ENCODE measurements at regions not wholly inside any gene's neighbourhood (a gene's known extent, or its start where the extent isn't known, plus 50 kb on each side); places are given as distances from the start of the nearest gene placed in this dataset.

- no peak for DNase-seq
- intact Hi-C loops (cut with DNase I): no loop called here
- ATAC-seq: no peak
These were observed 156.0 kb downstream of the KATNAL1 start for GRCh38 chr13:30151388-30151787.

DNA sequence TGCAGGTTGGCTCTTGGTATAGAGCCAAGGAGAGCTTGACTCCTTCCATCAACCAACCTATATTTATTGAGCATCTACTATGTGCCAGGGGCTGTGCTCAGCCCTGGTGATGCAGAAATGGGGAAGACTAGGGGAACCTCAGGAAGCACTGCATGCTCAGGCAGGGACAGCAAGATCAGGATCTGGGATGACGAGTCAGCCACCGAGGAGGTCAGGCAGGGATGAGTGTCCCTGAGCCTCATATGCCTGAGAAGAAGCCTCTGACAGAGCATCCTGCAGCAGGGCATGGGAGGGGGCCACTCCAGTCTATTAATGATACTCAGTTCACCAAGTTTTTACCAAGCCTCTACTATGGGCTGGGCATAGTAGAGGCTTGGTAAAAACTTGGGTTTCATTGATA is 158.1 kb downstream of the KATNAL1 start:
- DNase-seq (no peak), ATAC-seq (no peak)
- intact Hi-C loops (cut with DNase I): no loop called here

GRCh38 chr13:30148786-30149185 is 158.6 kb downstream of the KATNAL1 start:
- no peak for DNase-seq
- ATAC-seq: peak; percentile 14 to 45
- intact Hi-C loops (cut with DNase I): no loop called here

- DNase-seq (no peak), ATAC-seq (peak; percentile 68 to 70)
- intact Hi-C loops (cut with DNase I): no loop called here
These were observed 159.1 kb downstream of the KATNAL1 start for GRCh38 chr13:30148171-30148754.

DNA sequence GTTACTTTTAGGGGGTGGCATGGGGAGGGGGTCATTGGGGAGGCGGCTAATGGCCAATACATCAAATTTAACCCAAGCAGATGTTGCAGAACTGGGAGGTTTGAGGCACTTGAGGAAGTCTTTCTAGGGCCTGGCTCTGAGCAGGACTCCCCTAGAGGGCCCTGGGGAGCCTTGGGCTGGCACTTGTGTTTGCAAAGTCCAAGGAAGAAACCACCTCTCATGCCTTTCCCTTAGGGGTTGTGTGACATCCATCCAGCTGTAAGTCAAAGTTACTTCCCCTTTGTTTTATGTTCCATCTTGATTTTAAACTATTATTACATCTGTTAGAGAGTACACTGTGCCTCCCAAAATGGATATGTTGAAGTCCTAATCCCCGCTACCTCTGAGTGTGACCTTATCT is 159.9 kb downstream of the KATNAL1 start:
- no peak for DNase-seq
- intact Hi-C loops (cut with DNase I): no loop called here
- no peak for ATAC-seq

DNA sequence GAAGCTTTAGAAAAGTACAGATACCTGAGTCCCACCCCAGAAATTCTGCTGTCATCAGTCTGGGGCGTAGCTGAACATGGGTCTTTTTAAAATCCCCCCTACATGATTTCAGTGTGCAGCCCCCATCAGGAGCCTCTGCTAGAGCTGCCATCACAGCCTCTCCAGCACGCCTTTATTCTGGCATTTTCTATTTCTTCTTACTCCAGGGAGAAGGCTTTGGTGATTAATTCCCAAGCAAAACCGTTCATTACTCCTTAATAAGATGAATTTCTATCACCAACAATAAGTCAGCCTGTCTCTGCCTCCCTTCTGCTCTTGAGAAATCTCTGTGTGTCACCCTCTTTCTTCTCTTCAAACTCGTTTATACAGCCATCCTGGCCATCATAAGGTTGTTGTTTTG is 160.3 kb downstream of the KATNAL1 start:
- ATAC-seq: no peak
- no peak for DNase-seq
- intact Hi-C loops (cut with DNase I): no loop called here

- DNase-seq: no peak
- no peak for ATAC-seq
- intact Hi-C loops (cut with DNase I): no loop called here
These were observed 161.5 kb downstream of the KATNAL1 start for GRCh38 chr13:30145709-30146367.

GRCh38 chr13:30143666-30144400 is 163.5 kb downstream of the KATNAL1 start:
- DNase-seq (no peak), ATAC-seq (no peak)
- intact Hi-C loops (cut with DNase I): no loop called here

GRCh38 chr13:30142486-30143211 is 164.7 kb downstream of the KATNAL1 start:
- ATAC-seq: peak; percentile 59 to 80
- DNase-seq: no peak
- intact Hi-C loops (cut with DNase I): no loop called here

DNA sequence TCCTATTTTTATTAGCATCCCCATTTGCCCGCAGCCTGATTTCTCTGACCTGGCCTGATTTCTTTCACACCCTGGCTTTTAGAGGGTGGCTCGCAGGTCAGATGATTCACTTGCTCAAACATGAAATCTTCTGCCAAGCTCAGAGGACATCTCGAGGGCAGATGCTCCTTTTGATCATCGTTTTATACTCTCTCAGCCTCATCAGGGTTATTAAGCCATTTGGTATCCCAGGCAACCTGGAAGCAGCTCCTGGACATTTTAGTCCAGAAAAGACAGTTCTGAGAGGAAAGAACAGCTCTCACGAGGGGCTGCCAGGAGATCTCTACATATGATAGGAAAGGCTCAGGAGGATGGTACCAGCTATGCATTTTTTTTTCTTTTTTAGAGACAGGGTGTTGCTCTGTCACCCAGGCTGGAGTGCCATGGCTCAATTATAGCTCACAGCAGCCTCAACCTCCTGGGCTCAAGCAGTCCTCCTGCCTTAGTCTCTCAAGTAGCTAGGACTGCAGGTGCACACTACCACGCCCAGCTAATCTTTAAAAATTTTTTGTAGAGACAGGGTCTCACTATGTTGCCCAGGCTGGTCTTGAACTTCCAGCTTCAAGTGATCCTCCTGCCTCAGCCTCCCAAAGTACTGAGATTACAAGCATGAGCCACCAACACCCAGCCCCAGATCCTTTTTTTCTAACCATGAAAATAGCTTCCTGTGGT is 165.4 kb downstream of the KATNAL1 start:
- ATAC-seq (no peak), DNase-seq (no peak)
- intact Hi-C loops (cut with DNase I): no loop called here

- intact Hi-C loops (cut with DNase I): no loop called here
- ATAC-seq (no peak), DNase-seq (no peak)
These were observed 166.4 kb downstream of the KATNAL1 start for GRCh38 chr13:30140973-30141372.

GRCh38 chr13:30138511-30138910 is 168.8 kb downstream of the KATNAL1 start:
- ATAC-seq: no peak
- intact Hi-C loops (cut with DNase I): loop anchor here (10.0 kb wide), 2 partner anchors 666 to 906 kb away; no protein-coding TSS in a partner anchor
- no peak for DNase-seq

DNA sequence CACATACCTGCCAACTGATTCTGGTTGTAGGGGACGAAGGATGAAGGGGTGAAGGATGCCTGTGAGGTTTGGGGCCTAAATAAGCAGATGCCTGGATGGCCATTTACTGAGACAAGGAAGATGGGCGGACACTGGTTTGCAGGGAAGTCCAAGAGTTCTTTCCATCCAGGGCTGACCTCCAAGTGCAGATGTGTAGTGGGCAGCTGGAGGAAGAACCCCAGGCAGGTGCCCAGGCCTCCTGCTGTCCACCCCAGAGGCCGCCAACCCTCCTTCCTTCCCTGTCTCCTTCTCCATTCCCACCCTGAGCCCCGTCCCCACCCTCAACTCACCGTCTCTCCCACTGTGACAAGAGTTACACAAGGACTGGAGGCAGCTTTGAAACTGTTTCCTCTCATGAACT is 171.5 kb downstream of the KATNAL1 start:
- DNase-seq (no peak), ATAC-seq (no peak)
- intact Hi-C loops (cut with DNase I): loop anchor here (10.0 kb wide), 2 partner anchors 669 to 909 kb away; no protein-coding TSS in a partner anchor

GRCh38 chr13:30135351-30135750 is 172.0 kb downstream of the KATNAL1 start:
- intact Hi-C loops (cut with DNase I): loop anchor here (10.0 kb wide), 2 partner anchors 669 to 909 kb away; no protein-coding TSS in a partner anchor
- no peak for ATAC-seq
- no peak for DNase-seq

DNA sequence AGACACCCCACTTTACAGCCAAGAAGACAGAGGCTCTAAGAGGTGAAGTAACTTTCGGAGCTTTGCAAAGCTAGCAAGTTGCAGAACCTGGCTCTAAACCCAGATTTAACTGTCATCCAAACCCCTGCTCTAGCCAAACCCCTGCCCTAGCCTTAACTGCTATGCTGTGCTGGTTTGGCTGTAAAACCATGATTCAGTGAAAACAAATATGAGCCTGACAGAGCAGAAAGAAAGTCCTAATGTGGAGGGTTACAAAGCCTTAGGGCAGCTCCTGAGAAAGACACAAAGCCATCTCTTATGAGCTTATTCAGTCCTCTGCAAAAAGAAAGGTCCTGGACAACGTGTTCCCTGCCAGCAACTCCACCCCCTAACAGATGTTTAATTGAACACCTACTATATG is 172.8 kb downstream of the KATNAL1 start:
- DNase-seq (no peak), ATAC-seq (no peak)
- intact Hi-C loops (cut with DNase I): loop anchor here (5.0 to 10.0 kb wide), 4 partner anchors 323 to 910 kb away; no protein-coding TSS in a partner anchor

DNA sequence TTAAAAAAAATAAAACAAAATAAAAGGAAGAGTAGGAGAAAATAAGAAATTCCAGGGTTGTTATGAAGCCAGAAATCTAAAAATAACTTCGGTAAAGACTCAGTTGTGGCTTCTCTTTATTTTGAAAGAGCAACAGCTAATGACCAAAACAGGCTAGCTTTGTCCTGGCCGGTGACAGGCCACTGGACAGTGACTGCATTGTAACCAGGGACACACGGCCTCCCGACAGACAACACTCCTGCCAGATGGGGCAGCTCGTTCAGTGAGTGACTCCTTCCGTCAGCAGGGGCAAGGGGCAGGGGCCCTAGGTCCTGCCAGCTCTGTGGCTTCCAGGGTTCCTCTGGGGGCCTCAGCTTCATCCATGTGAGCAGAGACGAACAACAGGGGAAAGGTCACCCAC is 173.4 kb downstream of the KATNAL1 start:
- DNase-seq: no peak
- intact Hi-C loops (cut with DNase I): loop anchor here (2.0 to 10.0 kb wide), 5 partner anchors 323 to 911 kb away; no protein-coding TSS in a partner anchor
- peak in 1 of 2 donors; percentile 17 for ATAC-seq

GRCh38 chr13:30133554-30133912 is 173.8 kb downstream of the KATNAL1 start:
- DNase-seq (no peak), ATAC-seq (no peak)
- intact Hi-C loops (cut with DNase I): loop anchor here (2.0 to 10.0 kb wide), 5 partner anchors 324 to 911 kb away; no protein-coding TSS in a partner anchor

GRCh38 chr13:30132623-30133553 is 174.5 kb downstream of the KATNAL1 start:
- ATAC-seq: peak; percentile 93 to 95
- DNase-seq: peak; percentile 98
- intact Hi-C loops (cut with DNase I): loop anchor here (2.0 to 10.0 kb wide), 5 partner anchors 324 to 912 kb away; no protein-coding TSS in a partner anchor

All from left cardiac atrium (tissue), 4 donors.